Endothelial cell of umbilical vein (primary cell): ENCODE measurements at regions not wholly inside any gene's neighbourhood (a gene's known extent, or its start where the extent isn't known, plus 50 kb on each side); places are given as distances from the start of the nearest gene placed in this dataset.

Source experiments
- BruUV-seq: library from RNA; stranded (reverse); fragments of 400-500 nt; replicated peaks from 2 replicates; lab custom pipeline; 2021; lab: Mats Ljungman, UMichigan
- CTCF ChIA-PET: fragments of 300-600, 350-600 bp; sonication (Branson Sonifier 250); formaldehyde crosslinking; loops from one replicate; lab custom pipeline; 2021; ENCODE audit warnings: antibody characterized with exemption, inconsistent platforms; lab: Charles Lee
- POLR2A ChIA-PET: fragments of 300-600, 350-600 bp; sonication (Branson Sonifier 250); formaldehyde crosslinking; loops from one replicate; lab custom pipeline; 2021; ENCODE audit warnings: antibody characterized with exemption, inconsistent platforms; lab: Charles Lee
- DNase-seq: peaks from one replicate; pipeline ENCODE4 v3.0.0-alpha.2; 2011; ENCODE audit warnings: low read depth, low spot score
- FAIRE-seq: peaks from 2 replicates; lab custom pipeline; 2011; peaks lifted over from hg19 to GRCh38; lab: Jason Lieb, UNC
- H2AFZ ChIP-seq: 2 replicates; pipeline ENCODE4 v1.6.0; 2012; ENCODE audit warnings: low read depth, low read length, control low read depth, inconsistent platforms
- H3K27ac ChIP-seq: 2 replicates; pipeline ENCODE4 v1.5.1; 2011; ENCODE audit warnings: low read depth, mild to moderate bottlenecking, control low read depth, low read length, moderate library complexity; ENCODE audit not compliant: insufficient read depth
- H3K27me3 ChIP-seq, 2 experiments: 2 replicates each; pipeline versions ENCODE4 v1.6.0 to v1.6.1; 2011; ENCODE audit warnings: low read length in 2 of 2, mixed read lengths in 1 of 2; ENCODE audit not compliant: control insufficient read depth in 2 of 2, insufficient read depth in 2 of 2
- H3K36me3 ChIP-seq, 2 experiments: 2 replicates in 1 of 2; 3 replicates in 1 of 2; pipeline ENCODE4 v1.5.1; 2011; ENCODE audit warnings: low read length in 2 of 2, mild to moderate bottlenecking in 1 of 2, moderate library complexity in 1 of 2; ENCODE audit not compliant: control insufficient read depth in 2 of 2, insufficient read depth in 2 of 2; ENCODE audit errors: extremely low read depth in 1 of 2
- H3K4me1 ChIP-seq: 3 replicates; pipeline ENCODE4 v1.5.1; 2011; ENCODE audit warnings: mild to moderate bottlenecking, low read length; ENCODE audit not compliant: control insufficient read depth, insufficient read depth; ENCODE audit errors: extremely low read depth
- H3K4me2 ChIP-seq: 2 replicates; pipeline ENCODE4 v1.6.1; 2011; ENCODE audit warnings: low read length, control low read depth, mixed read lengths; ENCODE audit not compliant: insufficient read depth
- H3K4me3 ChIP-seq, 3 experiments: fragments of 200-600 bp in 1 of 3; sonication (generic), shearing (Covaris generic) in 1 of 3; replicated peaks in 1 of 3; 2 replicates each; pipeline ENCODE4 v1.5.1; 2011 to 2016; ENCODE audit warnings: control low read depth in 3 of 3, low read length in 3 of 3, mild to moderate bottlenecking in 2 of 3, inconsistent platforms in 1 of 3, low read depth in 1 of 3, moderate library complexity in 1 of 3; ENCODE audit not compliant: insufficient read depth in 1 of 3
- H3K79me2 ChIP-seq: 2 replicates; pipeline ENCODE4 v1.6.0; 2012; ENCODE audit warnings: low read length, inconsistent platforms; ENCODE audit not compliant: control insufficient read depth, insufficient read depth
- H3K9ac ChIP-seq: replicated peaks from 2 replicates; pipeline ENCODE3; 2011; ENCODE audit warnings: low read length, control low read depth; ENCODE audit not compliant: insufficient read depth; ENCODE audit errors: extremely low read depth
- H3K9me1 ChIP-seq: replicated peaks from 3 replicates; pipeline ENCODE4 v1.6.0; 2011; ENCODE audit warnings: mild to moderate bottlenecking, low read length; ENCODE audit not compliant: control insufficient read depth, insufficient read depth; ENCODE audit errors: extremely low read depth
- H3K9me3 ChIP-seq: replicated peaks from 2 replicates; pipeline ENCODE4 v1.5.1; 2012; ENCODE audit warnings: low read length, inconsistent platforms; ENCODE audit not compliant: control insufficient read depth, insufficient read depth
- H4K20me1 ChIP-seq: replicated peaks from 2 replicates; pipeline ENCODE3; 2011; ENCODE audit warnings: mild to moderate bottlenecking, low read length; ENCODE audit not compliant: control insufficient read depth, insufficient read depth; ENCODE audit errors: extremely low read depth
- CTCF ChIP-seq, 2 donors: IDR thresholded peaks; 1 replicate in 1 of 2; 2 replicates in 1 of 2; pipeline ENCODE4 v1.5.1; 2011; ENCODE audit warnings: low read length in 2 of 2, mild to moderate bottlenecking in 2 of 2, moderate library complexity in 2 of 2, control low read depth in 1 of 2, inconsistent platforms in 1 of 2, low read depth in 1 of 2; ENCODE audit not compliant: insufficient read depth in 1 of 2; ENCODE audit errors: extremely low read depth in 1 of 2
- EZH2 ChIP-seq: IDR thresholded peaks from 2 replicates; pipeline ENCODE4 v1.6.1; 2012; ENCODE audit warnings: borderline replicate concordance, low read depth, mild to moderate bottlenecking, moderate library complexity, low read length, inconsistent platforms; ENCODE audit not compliant: severe bottlenecking
- FOS ChIP-seq: IDR thresholded peaks from 2 replicates; pipeline ENCODE4 v1.6.1; 2011; ENCODE audit warnings: mild to moderate bottlenecking, low read length, moderate library complexity, borderline replicate concordance; ENCODE audit not compliant: insufficient read depth
- GATA2 ChIP-seq: IDR thresholded peaks from 2 replicates; pipeline ENCODE4 v1.7.0; 2011; ENCODE audit warnings: low read depth, mild to moderate bottlenecking, moderate library complexity, mixed read lengths, low read length; ENCODE audit not compliant: insufficient read length, insufficient read depth
- JUN ChIP-seq: IDR thresholded peaks from 2 replicates; pipeline ENCODE4 v1.6.1; 2011; ENCODE audit warnings: borderline replicate concordance, low read depth; ENCODE audit not compliant: insufficient read length, insufficient read depth
- MAX ChIP-seq: IDR thresholded peaks from 2 replicates; pipeline ENCODE4 v1.6.1; 2011; ENCODE audit not compliant: insufficient read depth, insufficient read length
- MYC ChIP-seq: IDR thresholded peaks from one replicate; pipeline ENCODE4 v1.6.1; 2011; ENCODE audit warnings: mild to moderate bottlenecking, low read depth, low read length
- POLR2A ChIP-seq: IDR thresholded peaks from 2 replicates; pipeline ENCODE4 v1.6.1; 2012; ENCODE audit warnings: low read depth, mild to moderate bottlenecking, control low read depth, low read length
- POLR2AphosphoS5 ChIP-seq: IDR thresholded peaks from 2 replicates; pipeline ENCODE4 v1.6.1; 2012; ENCODE audit warnings: low read depth, mild to moderate bottlenecking, control low read depth, low read length, moderate library complexity; ENCODE audit not compliant: insufficient read depth
- dilution Hi-C: fragments of 300-500 bp; cut with MboI; formaldehyde crosslinking; loops from one replicate; pipeline ENCODE4 v1.15.0; 2019; ENCODE audit warnings: low sequenced_read_pairs; ENCODE audit not compliant: extremely low pct_ligation_motif_present
- intact Hi-C: fragments of 100-400 bp; cut with micrococcal nuclease; formaldehyde crosslinking; loops from one replicate; pipeline ENCODE4 v1.10.0; 2022

GRCh38 chr7:24463474-24463873 lies 109.8 kb upstream of the PALS2 start:
- Histone ChIP-seq H2AFZ (no peak overlapping the region), H4K20me1 (no peaks in the 10 kb centered on the region), H3K27me3 (no peaks in the 10 kb centered on the region), H3K9ac (no peak overlapping the region), H3K9me1 (no peaks in the 10 kb centered on the region), H3K4me2 (no peak overlapping the region), H3K36me3 (no peaks in the 10 kb centered on the region), H3K79me2 (no peaks in the 10 kb centered on the region), H3K4me1 (no peaks in the 10 kb centered on the region), H3K4me3 (no peak overlapping the region), H3K27ac (no peak overlapping the region), H3K9me3 (no peaks in the 10 kb centered on the region)
- intact Hi-C loops: no loop called here
- CTCF ChIA-PET: interaction anchor here (1.1 kb wide), 1 partner anchor 15 kb away, joined by 3 read pairs; no protein-coding TSS in a partner anchor
- BruUV-seq: no TSS peak
- no peak for TF ChIP-seq POLR2A
- no peak for TF ChIP-seq MYC
- no peak for TF ChIP-seq EZH2
- no peak for TF ChIP-seq MAX
- TF ChIP-seq CTCF (IDR thresholded peaks at IDR 0.05; ENCODE audit: extremely low read depth in 1 of 2, insufficient read depth in 1 of 2, low read depth in 1 of 2, low read length in 2 of 2): no peak
- no peak for TF ChIP-seq JUN
- no peak for TF ChIP-seq GATA2
- no peak for TF ChIP-seq FOS
- TF ChIP-seq POLR2AphosphoS5: no peak
- FAIRE-seq (no peak), DNase-seq (no peak)
- POLR2A ChIA-PET: no interaction called here
- dilution Hi-C loops: no loop called here
